Mucosa of rectum (tissue), 2 donors: ENCODE measurements at regions not wholly inside any gene's neighbourhood (a gene's known extent, or its start where the extent isn't known, plus 50 kb on each side); places are given as distances from the start of the nearest gene placed in this dataset.

Experiments used
- H3K27ac ChIP-seq, 2 donors: one replicate each; pipeline ENCODE4 v1.7.0; 2013; ENCODE audit warnings: inconsistent platforms in 2 of 2, low read depth in 2 of 2, low read length in 2 of 2
- H3K27me3 ChIP-seq, 2 donors: one replicate each; pipeline ENCODE4 v1.7.0; 2013; ENCODE audit warnings: low read length in 2 of 2; ENCODE audit not compliant: control insufficient read depth in 2 of 2, insufficient read depth in 2 of 2
- H3K36me3 ChIP-seq, 2 donors: one replicate each; pipeline ENCODE4 v1.7.0; 2013; ENCODE audit warnings: low read length in 2 of 2; ENCODE audit not compliant: control insufficient read depth in 2 of 2, insufficient read depth in 2 of 2
- H3K4me1 ChIP-seq, 2 donors: one replicate each; pipeline ENCODE4 v1.7.0; 2013; ENCODE audit warnings: low read length in 2 of 2, mild to moderate bottlenecking in 1 of 2; ENCODE audit not compliant: control insufficient read depth in 2 of 2, insufficient read depth in 2 of 2
- H3K4me3 ChIP-seq, 2 donors: one replicate each; pipeline ENCODE4 v1.7.0; 2013; ENCODE audit warnings: low read length in 2 of 2
- H3K9ac ChIP-seq, 2 donors: one replicate each; pipeline ENCODE4 v1.7.0; 2013; ENCODE audit warnings: low read length in 2 of 2, low read depth in 1 of 2, mild to moderate bottlenecking in 1 of 2
- H3K9me3 ChIP-seq, 2 donors: one replicate each; pipeline ENCODE4 v1.7.0; 2013; ENCODE audit warnings: low read length in 2 of 2; ENCODE audit not compliant: control insufficient read depth in 2 of 2
- donor health status: healthy.
- donor health status: Normal muscosa, but diverticular disease.

GRCh38 chr19:28185646-28186045, 1027.3 kb downstream of the UQCRFS1 start:
- H3K9me3 ChIP-seq: no peaks in the 10 kb centered on the region
- no peaks in the 10 kb centered on the region for H3K27me3 ChIP-seq
- no peak overlapping the region for H3K9ac ChIP-seq
- no peak overlapping the region for H3K4me3 ChIP-seq
- H3K36me3 ChIP-seq: no peaks in the 10 kb centered on the region
- H3K27ac ChIP-seq: no peak overlapping the region
- H3K4me1 ChIP-seq: no peaks in the 10 kb centered on the region

GRCh38 chr19:28184997-28185396, 1028.0 kb downstream of the UQCRFS1 start:
- H3K9ac ChIP-seq: no peak overlapping the region
- H3K36me3 ChIP-seq: no peaks in the 10 kb centered on the region
- H3K9me3 ChIP-seq: no peaks in the 10 kb centered on the region
- no peak overlapping the region for H3K4me3 ChIP-seq
- no peaks in the 10 kb centered on the region for H3K27me3 ChIP-seq
- no peaks in the 10 kb centered on the region for H3K4me1 ChIP-seq
- no peak overlapping the region for H3K27ac ChIP-seq

- Histone ChIP-seq H3K36me3 (no peaks in the 10 kb centered on the region), H3K27me3 (no peaks in the 10 kb centered on the region), H3K4me3 (no peak overlapping the region), H3K4me1 (no peaks in the 10 kb centered on the region), H3K9me3 (peaks cover 3 to 4% of the 10 kb centered on the region in 2 donors), H3K9ac (no peak overlapping the region), H3K27ac (no peak overlapping the region)
Observed at GRCh38 chr19:28176193-28176592, 1036.8 kb downstream of the UQCRFS1 start.

DNA sequence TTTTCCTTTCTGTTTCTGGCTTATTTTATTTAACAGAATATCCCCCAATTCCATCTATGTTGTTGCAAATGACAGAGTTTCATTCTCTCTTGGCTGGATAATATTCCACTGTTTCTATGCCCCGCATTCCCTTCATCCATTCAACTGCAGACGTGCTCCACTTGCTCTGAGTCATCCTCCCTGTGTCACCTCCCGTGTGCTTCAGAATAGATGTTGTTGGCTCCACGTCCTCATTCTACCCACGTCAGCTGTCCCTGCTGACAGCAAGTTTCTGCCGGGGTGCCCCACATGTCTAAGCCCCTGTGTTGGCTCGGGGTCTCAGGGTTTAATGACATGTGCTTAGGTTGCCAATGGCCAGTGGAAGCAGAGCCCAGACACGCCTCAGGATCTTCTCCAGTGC, 1041.0 kb downstream of the UQCRFS1 start:
- Histone ChIP-seq H3K27me3 (no peaks in the 10 kb centered on the region), H3K9me3 (peaks cover 3 to 4% of the 10 kb centered on the region in 2 donors), H3K4me3 (no peak overlapping the region), H3K36me3 (no peaks in the 10 kb centered on the region), H3K27ac (no peak overlapping the region), H3K9ac (no peak overlapping the region), H3K4me1 (no peaks in the 10 kb centered on the region)

- H3K36me3 ChIP-seq: no peaks in the 10 kb centered on the region
- H3K4me3 ChIP-seq: no peak overlapping the region
- no peaks in the 10 kb centered on the region for H3K4me1 ChIP-seq
- no peaks in the 10 kb centered on the region for H3K9me3 ChIP-seq
- H3K9ac ChIP-seq: no peak overlapping the region
- no peaks in the 10 kb centered on the region for H3K27me3 ChIP-seq
- no peak overlapping the region for H3K27ac ChIP-seq
Observed at GRCh38 chr19:28170066-28170465, 1042.9 kb downstream of the UQCRFS1 start.

GRCh38 chr19:28169168-28169887, 1043.6 kb downstream of the UQCRFS1 start:
- H3K4me3 ChIP-seq: no peak overlapping the region
- H3K4me1 ChIP-seq: no peaks in the 10 kb centered on the region
- H3K9ac ChIP-seq: no peak overlapping the region
- H3K36me3 ChIP-seq: no peaks in the 10 kb centered on the region
- no peak overlapping the region for H3K27ac ChIP-seq
- H3K9me3 ChIP-seq: no peaks in the 10 kb centered on the region
- no peaks in the 10 kb centered on the region for H3K27me3 ChIP-seq

GRCh38 chr19:28168557-28168956, 1044.4 kb downstream of the UQCRFS1 start:
- no peaks in the 10 kb centered on the region for H3K9me3 ChIP-seq

DNA sequence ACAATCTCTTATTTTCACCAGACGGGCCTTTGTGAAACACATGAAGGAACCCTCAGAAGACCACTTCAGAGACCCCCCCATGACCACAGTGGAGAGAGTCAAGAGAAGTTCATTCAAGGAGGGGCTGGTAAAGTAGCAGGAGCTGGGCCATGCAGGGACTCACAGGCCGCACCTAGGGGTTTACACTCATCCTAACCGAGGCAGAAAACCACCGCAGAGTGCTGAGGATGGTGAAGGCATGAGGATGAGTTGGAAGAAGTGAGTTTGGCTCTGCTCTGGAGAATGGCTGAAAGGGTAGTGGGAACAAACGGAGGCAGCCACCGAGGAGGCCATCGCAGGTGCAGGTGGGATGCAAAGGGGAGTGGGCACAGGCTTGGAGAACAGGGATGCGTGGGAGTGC, 1046.9 kb downstream of the UQCRFS1 start:
- Histone ChIP-seq H3K27ac (no peak overlapping the region), H3K36me3 (no peaks in the 10 kb centered on the region), H3K9me3 (no peaks in the 10 kb centered on the region), H3K4me3 (no peak overlapping the region), H3K4me1 (no peaks in the 10 kb centered on the region), H3K27me3 (no peaks in the 10 kb centered on the region), H3K9ac (no peak overlapping the region)

More at GRCh38 chr19:28168557-28168956, 1044.4 kb downstream of the UQCRFS1 start:
- H3K4me3 ChIP-seq: no peak overlapping the region
- H3K9ac ChIP-seq: no peak overlapping the region
- H3K36me3 ChIP-seq: no peaks in the 10 kb centered on the region
- H3K27me3 ChIP-seq: no peaks in the 10 kb centered on the region
- H3K27ac ChIP-seq: no peak overlapping the region
- H3K4me1 ChIP-seq: no peaks in the 10 kb centered on the region

- Histone ChIP-seq H3K36me3 (no peaks in the 10 kb centered on the region), H3K27ac (no peak overlapping the region), H3K4me1 (no peaks in the 10 kb centered on the region), H3K9me3 (no peaks in the 10 kb centered on the region), H3K4me3 (no peak overlapping the region), H3K9ac (no peak overlapping the region), H3K27me3 (no peaks in the 10 kb centered on the region)
Observed at GRCh38 chr19:28164214-28164613, 1048.7 kb downstream of the UQCRFS1 start.

GRCh38 chr19:28159065-28159464, 1053.9 kb downstream of the UQCRFS1 start:
- Histone ChIP-seq H3K4me3 (no peak overlapping the region), H3K9ac (no peak overlapping the region), H3K36me3 (no peaks in the 10 kb centered on the region), H3K27ac (no peak overlapping the region), H3K4me1 (no peaks in the 10 kb centered on the region), H3K27me3 (no peaks in the 10 kb centered on the region), H3K9me3 (no peaks in the 10 kb centered on the region)
